ENCODE measurements at regions not wholly inside any gene's neighbourhood (a gene's known extent, or its start where the extent isn't known, plus 50 kb on each side); places are given as distances from the start of the nearest gene placed in this dataset.

- no peak overlapping the region for H3K4me3 ChIP-seq (ENCODE audit: low read depth, low read length)
- peaks cover 6% of the 10 kb centered on the region for H3K4me1 ChIP-seq (ENCODE audit: control insufficient read depth, insufficient read depth, low read length)
- no peak overlapping the region for H3K27ac ChIP-seq (ENCODE audit: low read depth, low read length)
- no peaks in the 10 kb centered on the region for H3K36me3 ChIP-seq (ENCODE audit: control insufficient read depth, insufficient read depth, low read length)
- no peaks in the 10 kb centered on the region for H3K27me3 ChIP-seq (ENCODE audit: control insufficient read depth, insufficient read depth, low read length)
- H3K9ac ChIP-seq (ENCODE audit: low read length): no peak overlapping the region
- H3K9me3 ChIP-seq (ENCODE audit: control insufficient read depth, insufficient read depth, low read depth, low read length): no peaks in the 10 kb centered on the region
Measured at GRCh38 chr5:167759057-167759821, 532.2 kb upstream of the WWC1 start.

- H3K9ac ChIP-seq (ENCODE audit: low read length): no peak overlapping the region
- peaks cover 16% of the 10 kb centered on the region for H3K4me1 ChIP-seq (ENCODE audit: control insufficient read depth, insufficient read depth, low read length)
- H3K27ac ChIP-seq (ENCODE audit: low read depth, low read length): no peak overlapping the region
- H3K36me3 ChIP-seq (ENCODE audit: control insufficient read depth, insufficient read depth, low read length): no peaks in the 10 kb centered on the region
- no peak overlapping the region for H3K4me3 ChIP-seq (ENCODE audit: low read depth, low read length)
- no peaks in the 10 kb centered on the region for H3K9me3 ChIP-seq (ENCODE audit: control insufficient read depth, insufficient read depth, low read depth, low read length)
- H3K27me3 ChIP-seq (ENCODE audit: control insufficient read depth, insufficient read depth, low read length): no peaks in the 10 kb centered on the region
Measured at GRCh38 chr5:167763772-167764171, 527.7 kb upstream of the WWC1 start.

GRCh38 chr5:167764641-167765289, 526.7 kb upstream of the WWC1 start:
- no peak overlapping the region for H3K4me3 ChIP-seq (ENCODE audit: low read depth, low read length)
- no peak overlapping the region for H3K9ac ChIP-seq (ENCODE audit: low read length)
- H3K36me3 ChIP-seq (ENCODE audit: control insufficient read depth, insufficient read depth, low read length): no peaks in the 10 kb centered on the region
- peaks cover 16% of the 10 kb centered on the region for H3K4me1 ChIP-seq (ENCODE audit: control insufficient read depth, insufficient read depth, low read length)
- no peak overlapping the region for H3K27ac ChIP-seq (ENCODE audit: low read depth, low read length)
- no peaks in the 10 kb centered on the region; the same call in 1 of the 2 replicates for H3K9me3 ChIP-seq (ENCODE audit: control insufficient read depth, insufficient read depth, low read depth, low read length)
- H3K27me3 ChIP-seq (ENCODE audit: control insufficient read depth, insufficient read depth, low read length): no peaks in the 10 kb centered on the region

DNA sequence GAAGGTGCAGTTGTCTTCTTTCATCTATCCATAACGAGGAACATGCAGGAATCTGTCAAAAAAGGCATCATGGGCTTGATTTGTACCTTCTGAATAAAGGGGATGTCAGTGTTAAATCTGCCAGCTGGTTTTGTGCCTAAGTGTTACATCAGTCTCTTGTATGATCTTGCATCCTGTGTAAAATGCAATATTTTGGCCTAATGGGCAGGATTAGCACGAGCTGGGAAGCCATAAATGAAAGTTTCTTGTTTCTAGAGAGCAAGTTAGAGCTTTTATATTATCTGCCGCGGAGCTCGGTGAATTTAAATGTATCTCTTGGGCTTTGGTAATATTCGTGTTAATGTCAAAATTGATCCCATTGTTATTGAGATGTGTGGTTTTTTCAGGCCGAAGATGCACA, 526.1 kb upstream of the WWC1 start:
- Histone ChIP-seq H3K4me1 (ENCODE audit: control insufficient read depth, insufficient read depth, low read length) (peaks cover 16% of the 10 kb centered on the region), H3K27me3 (ENCODE audit: control insufficient read depth, insufficient read depth, low read length) (no peaks in the 10 kb centered on the region), H3K9me3 (ENCODE audit: control insufficient read depth, insufficient read depth, low read depth, low read length) (peaks cover under 1% of the 10 kb centered on the region; the same call in 1 of the 2 replicates), H3K9ac (ENCODE audit: low read length) (no peak overlapping the region), H3K36me3 (ENCODE audit: control insufficient read depth, insufficient read depth, low read length) (no peaks in the 10 kb centered on the region), H3K27ac (ENCODE audit: low read depth, low read length) (no peak overlapping the region), H3K4me3 (ENCODE audit: low read depth, low read length) (no peak overlapping the region)

DNA sequence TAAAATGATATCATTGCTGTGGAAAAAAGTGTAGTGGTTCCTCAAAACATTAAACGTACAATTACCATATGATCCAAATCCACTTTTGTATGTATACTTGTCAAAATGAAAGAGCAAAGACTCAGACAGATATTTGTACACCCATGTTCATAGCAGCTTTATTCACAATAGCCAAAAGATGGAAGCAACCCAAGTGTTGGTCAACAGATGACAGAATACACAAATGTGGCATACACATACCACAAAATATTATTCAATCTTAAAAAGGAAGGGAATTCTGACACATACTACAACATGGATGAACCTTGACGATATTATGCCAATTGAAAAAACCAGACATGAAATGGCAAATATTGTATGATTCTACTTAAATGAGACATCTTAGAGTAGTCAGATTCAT, 524.5 kb upstream of the WWC1 start:
- H3K4me1 ChIP-seq (ENCODE audit: control insufficient read depth, insufficient read depth, low read length): peaks cover 16% of the 10 kb centered on the region
- no peak overlapping the region for H3K9ac ChIP-seq (ENCODE audit: low read length)
- H3K27me3 ChIP-seq (ENCODE audit: control insufficient read depth, insufficient read depth, low read length): no peaks in the 10 kb centered on the region
- no peak overlapping the region for H3K27ac ChIP-seq (ENCODE audit: low read depth, low read length)
- peaks cover 5% of the 10 kb centered on the region; the same call in 1 of the 2 replicates for H3K9me3 ChIP-seq (ENCODE audit: control insufficient read depth, insufficient read depth, low read depth, low read length)
- H3K4me3 ChIP-seq (ENCODE audit: low read depth, low read length): no peak overlapping the region
- H3K36me3 ChIP-seq (ENCODE audit: control insufficient read depth, insufficient read depth, low read length): no peaks in the 10 kb centered on the region

DNA sequence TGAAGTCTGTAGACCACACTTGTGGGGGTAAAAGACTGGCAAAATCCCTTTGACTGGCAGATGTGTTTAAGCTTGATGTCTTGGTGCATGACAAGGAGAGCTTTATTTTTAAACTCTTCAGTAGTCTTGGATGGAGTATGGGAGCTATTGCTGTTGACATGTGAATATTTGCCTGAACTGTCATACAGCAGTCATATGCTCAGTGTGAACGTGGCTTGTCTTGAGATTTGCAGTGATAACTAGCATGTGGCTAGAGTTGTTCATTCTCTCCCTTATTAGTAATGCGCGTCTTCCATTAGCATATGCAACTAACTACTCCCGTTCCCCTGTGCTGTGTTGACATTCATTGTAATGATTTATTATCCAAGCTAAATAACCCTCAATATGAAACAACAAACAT, 523.6 kb upstream of the WWC1 start:
- H3K27me3 ChIP-seq (ENCODE audit: control insufficient read depth, insufficient read depth, low read length): no peaks in the 10 kb centered on the region
- H3K4me3 ChIP-seq (ENCODE audit: low read depth, low read length): no peak overlapping the region
- H3K36me3 ChIP-seq (ENCODE audit: control insufficient read depth, insufficient read depth, low read length): no peaks in the 10 kb centered on the region
- peaks cover 5% of the 10 kb centered on the region; the same call in 1 of the 2 replicates for H3K9me3 ChIP-seq (ENCODE audit: control insufficient read depth, insufficient read depth, low read depth, low read length)
- H3K27ac ChIP-seq (ENCODE audit: low read depth, low read length): no peak overlapping the region
- no peak overlapping the region for H3K9ac ChIP-seq (ENCODE audit: low read length)
- peaks cover 16% of the 10 kb centered on the region for H3K4me1 ChIP-seq (ENCODE audit: control insufficient read depth, insufficient read depth, low read length)

DNA sequence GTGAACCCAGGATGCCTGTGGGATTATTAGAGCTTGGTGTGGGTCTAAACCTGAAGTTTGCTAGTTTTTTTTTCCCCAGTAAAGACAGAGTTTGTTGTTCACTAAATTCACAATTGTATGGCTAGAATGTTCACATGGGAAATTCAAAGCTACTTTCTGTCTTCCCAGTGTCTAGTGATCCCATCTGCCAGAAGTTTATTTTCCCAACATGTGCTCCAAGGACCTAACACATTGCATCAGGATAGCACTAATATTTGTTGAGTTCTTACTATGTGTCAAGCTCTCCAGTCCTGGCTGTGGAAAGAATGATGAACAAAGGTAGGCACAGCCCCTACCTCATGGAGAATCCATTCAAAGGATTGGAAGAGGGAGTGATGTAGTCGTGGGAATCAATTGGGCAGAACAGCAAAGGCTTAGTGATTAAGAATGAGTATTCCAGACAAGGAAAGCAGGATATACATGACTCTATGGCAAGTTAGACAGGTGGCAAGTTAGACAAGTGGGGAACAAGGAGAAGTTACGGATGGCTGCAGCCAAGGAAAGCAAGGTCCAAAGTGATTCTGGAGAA, 521.5 kb upstream of the WWC1 start:
- no peak overlapping the region for H3K27ac ChIP-seq (ENCODE audit: low read depth, low read length)
- H3K9ac ChIP-seq (ENCODE audit: low read length): no peak overlapping the region

GRCh38 chr5:167770461-167770860, 521.0 kb upstream of the WWC1 start:
- Histone ChIP-seq H3K4me1 (ENCODE audit: control insufficient read depth, insufficient read depth, low read length) (0 out of 2 replicates have a peak, but pooled peaks cover 3% of the 10 kb centered on the region), H3K9me3 (ENCODE audit: control insufficient read depth, insufficient read depth, low read depth, low read length) (peaks cover 5% of the 10 kb centered on the region; the same call in 1 of the 2 replicates), H3K4me3 (ENCODE audit: low read depth, low read length) (no peak overlapping the region), H3K9ac (ENCODE audit: low read length) (no peak overlapping the region), H3K27ac (ENCODE audit: low read depth, low read length) (no peak overlapping the region), H3K27me3 (ENCODE audit: control insufficient read depth, insufficient read depth, low read length) (no peaks in the 10 kb centered on the region), H3K36me3 (ENCODE audit: control insufficient read depth, insufficient read depth, low read length) (no peaks in the 10 kb centered on the region)

More for the DNA sequence above, 521.5 kb upstream of the WWC1 start:
- Histone ChIP-seq H3K9me3 (ENCODE audit: control insufficient read depth, insufficient read depth, low read depth, low read length) (peaks cover 5% of the 10 kb centered on the region; the same call in 1 of the 2 replicates), H3K36me3 (ENCODE audit: control insufficient read depth, insufficient read depth, low read length) (no peaks in the 10 kb centered on the region), H3K27me3 (ENCODE audit: control insufficient read depth, insufficient read depth, low read length) (no peaks in the 10 kb centered on the region), H3K4me1 (ENCODE audit: control insufficient read depth, insufficient read depth, low read length) (peaks cover 8% of the 10 kb centered on the region), H3K4me3 (ENCODE audit: low read depth, low read length) (no peak overlapping the region)

DNA sequence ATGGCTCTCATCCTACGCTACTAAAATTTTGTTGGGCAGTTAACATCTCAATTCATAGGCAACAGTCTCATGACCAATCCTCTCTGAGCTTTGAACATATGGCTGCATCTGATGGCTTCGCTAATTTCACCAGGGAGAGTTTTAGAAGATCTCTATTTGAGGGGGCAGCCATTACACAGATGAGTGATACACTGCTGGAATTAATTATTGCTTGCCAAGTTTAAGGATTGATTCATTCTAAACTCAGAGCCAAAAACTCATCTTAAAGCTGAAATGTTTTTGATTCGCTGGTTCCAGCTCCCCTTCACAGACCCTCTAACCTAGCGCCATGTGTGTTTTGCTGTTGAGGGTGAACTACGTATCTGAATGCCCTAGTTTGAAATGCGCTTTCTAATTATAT, 519.9 kb upstream of the WWC1 start:
- Histone ChIP-seq H3K4me3 (ENCODE audit: low read depth, low read length) (no peak overlapping the region), H3K9ac (ENCODE audit: low read length) (no peak overlapping the region), H3K36me3 (ENCODE audit: control insufficient read depth, insufficient read depth, low read length) (no peaks in the 10 kb centered on the region), H3K27ac (ENCODE audit: low read depth, low read length) (no peak overlapping the region), H3K27me3 (ENCODE audit: control insufficient read depth, insufficient read depth, low read length) (no peaks in the 10 kb centered on the region), H3K9me3 (ENCODE audit: control insufficient read depth, insufficient read depth, low read depth, low read length) (peaks cover 5% of the 10 kb centered on the region; the same call in 1 of the 2 replicates), H3K4me1 (ENCODE audit: control insufficient read depth, insufficient read depth, low read length) (0 out of 2 replicates have a peak, but pooled peaks cover 3% of the 10 kb centered on the region)

GRCh38 chr5:167773668-167774301, 517.7 kb upstream of the WWC1 start:
- Histone ChIP-seq H3K9ac (ENCODE audit: low read length) (no peak overlapping the region), H3K4me3 (ENCODE audit: low read depth, low read length) (no peak overlapping the region), H3K27ac (ENCODE audit: low read depth, low read length) (no peak overlapping the region), H3K27me3 (ENCODE audit: control insufficient read depth, insufficient read depth, low read length) (no peaks in the 10 kb centered on the region), H3K4me1 (ENCODE audit: control insufficient read depth, insufficient read depth, low read length) (no peaks in the 10 kb centered on the region), H3K9me3 (ENCODE audit: control insufficient read depth, insufficient read depth, low read depth, low read length) (peaks cover 5% of the 10 kb centered on the region; the same call in 1 of the 2 replicates), H3K36me3 (ENCODE audit: control insufficient read depth, insufficient read depth, low read length) (no peaks in the 10 kb centered on the region)
